ENCODE measurements at regions not wholly inside any gene's neighbourhood (a gene's known extent, or its start where the extent isn't known, plus 50 kb on each side); places are given as distances from the start of the nearest gene placed in this dataset.

DNA sequence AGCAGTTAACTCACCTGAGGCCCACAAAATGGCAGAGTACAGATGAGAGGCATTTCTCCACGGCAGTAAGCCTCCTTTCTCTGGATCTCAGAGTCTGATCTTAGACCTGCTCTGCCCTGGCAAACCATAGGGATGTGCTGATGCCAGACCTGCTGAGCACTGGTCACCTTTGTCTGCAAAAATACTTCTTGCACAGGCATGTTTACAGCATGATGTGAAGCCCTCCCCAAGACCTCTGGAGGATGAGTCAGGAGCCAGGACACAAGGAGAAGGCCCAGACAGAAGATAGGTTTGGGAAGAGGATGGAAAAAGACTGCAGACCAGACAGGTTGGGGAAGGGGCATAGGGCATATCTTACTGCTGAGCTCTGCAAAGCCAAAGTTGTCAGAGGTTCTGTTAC is 426.6 kb downstream of the PMP22 start:
- H3K9me3 ChIP-seq (ENCODE audit: insufficient read depth, low read length) = no peaks in the 10 kb centered on the region
- H3K27me3 ChIP-seq (ENCODE audit: low read depth, low read length) = no peaks in the 10 kb centered on the region
- no peak overlapping the region for H3K9ac ChIP-seq (ENCODE audit: low read length)
- H3K4me2 ChIP-seq (ENCODE audit: low read length) = no peak overlapping the region
- H4K20me1 ChIP-seq (ENCODE audit: insufficient read depth, low read length) = no peaks in the 10 kb centered on the region
- H2AFZ ChIP-seq (ENCODE audit: low read depth, low read length) = no peak overlapping the region
- no peaks in the 10 kb centered on the region for H3K36me3 ChIP-seq (replicated peaks; ENCODE audit: low read depth, low read length)
- H3K27ac ChIP-seq (ENCODE audit: low read length) = no peak overlapping the region
- no peaks in the 10 kb centered on the region for H3K79me2 ChIP-seq (ENCODE audit: low read length)
- no peaks in the 10 kb centered on the region for H3K4me1 ChIP-seq (ENCODE audit: low read length)
- no peak overlapping the region for H3K4me3 ChIP-seq (ENCODE audit: low read length)
- no peak for TF ChIP-seq CTCF (IDR thresholded peaks at IDR 0.05; ENCODE audit: low read depth, low read length)
- TF ChIP-seq EZH2phosphoT487 (IDR thresholded peaks at IDR 0.05; ENCODE audit: low read depth) = no peak

GRCh38 chr17:14833201-14833785 is 431.8 kb downstream of the PMP22 start:
- Histone ChIP-seq H3K4me2 (ENCODE audit: low read length) (no peak overlapping the region), H2AFZ (ENCODE audit: low read depth, low read length) (no peak overlapping the region), H3K9me3 (ENCODE audit: insufficient read depth, low read length) (no peaks in the 10 kb centered on the region), H3K4me1 (ENCODE audit: low read length) (no peaks in the 10 kb centered on the region), H3K36me3 (replicated peaks; ENCODE audit: low read depth, low read length) (no peaks in the 10 kb centered on the region), H3K27ac (ENCODE audit: low read length) (no peak overlapping the region), H3K27me3 (ENCODE audit: low read depth, low read length) (no peaks in the 10 kb centered on the region), H4K20me1 (ENCODE audit: insufficient read depth, low read length) (no peaks in the 10 kb centered on the region), H3K9ac (ENCODE audit: low read length) (no peak overlapping the region), H3K4me3 (ENCODE audit: low read length) (no peak overlapping the region), H3K79me2 (ENCODE audit: low read length) (no peaks in the 10 kb centered on the region)
- TF ChIP-seq EZH2phosphoT487 (IDR thresholded peaks at IDR 0.05; ENCODE audit: low read depth) (no peak), CTCF (IDR thresholded peaks at IDR 0.05; ENCODE audit: low read depth, low read length) (no peak)

DNA sequence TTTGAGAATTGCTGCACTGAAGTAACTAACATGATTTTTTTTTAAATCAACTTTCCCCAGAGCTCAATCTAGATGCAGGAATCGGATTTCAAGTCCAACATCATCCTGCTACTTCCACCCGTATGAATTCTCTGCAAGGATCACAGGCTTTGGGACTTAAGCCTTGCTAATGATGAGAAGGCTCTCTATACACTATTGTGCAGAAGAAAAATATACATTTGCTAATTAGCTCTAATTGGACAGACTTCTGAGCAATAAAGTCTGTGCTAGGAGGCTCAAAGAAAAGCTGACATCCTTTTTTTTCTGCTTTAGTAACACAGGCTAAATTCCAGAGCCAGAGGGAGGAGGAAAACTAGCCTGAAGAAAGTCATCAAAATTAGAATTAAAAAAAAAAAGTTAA is 433.6 kb downstream of the PMP22 start:
- Histone ChIP-seq H3K4me1 (ENCODE audit: low read length) (no peaks in the 10 kb centered on the region), H4K20me1 (ENCODE audit: insufficient read depth, low read length) (no peaks in the 10 kb centered on the region), H3K4me2 (ENCODE audit: low read length) (no peak overlapping the region), H3K27ac (ENCODE audit: low read length) (no peak overlapping the region), H3K36me3 (replicated peaks; ENCODE audit: low read depth, low read length) (no peaks in the 10 kb centered on the region), H3K79me2 (ENCODE audit: low read length) (no peaks in the 10 kb centered on the region), H3K9me3 (ENCODE audit: insufficient read depth, low read length) (no peaks in the 10 kb centered on the region), H3K27me3 (ENCODE audit: low read depth, low read length) (no peaks in the 10 kb centered on the region), H2AFZ (ENCODE audit: low read depth, low read length) (no peak overlapping the region), H3K9ac (ENCODE audit: low read length) (no peak overlapping the region), H3K4me3 (ENCODE audit: low read length) (no peak overlapping the region)
- TF ChIP-seq EZH2phosphoT487 (IDR thresholded peaks at IDR 0.05; ENCODE audit: low read depth) (no peak), CTCF (IDR thresholded peaks at IDR 0.05; ENCODE audit: low read depth, low read length) (no peak)

DNA sequence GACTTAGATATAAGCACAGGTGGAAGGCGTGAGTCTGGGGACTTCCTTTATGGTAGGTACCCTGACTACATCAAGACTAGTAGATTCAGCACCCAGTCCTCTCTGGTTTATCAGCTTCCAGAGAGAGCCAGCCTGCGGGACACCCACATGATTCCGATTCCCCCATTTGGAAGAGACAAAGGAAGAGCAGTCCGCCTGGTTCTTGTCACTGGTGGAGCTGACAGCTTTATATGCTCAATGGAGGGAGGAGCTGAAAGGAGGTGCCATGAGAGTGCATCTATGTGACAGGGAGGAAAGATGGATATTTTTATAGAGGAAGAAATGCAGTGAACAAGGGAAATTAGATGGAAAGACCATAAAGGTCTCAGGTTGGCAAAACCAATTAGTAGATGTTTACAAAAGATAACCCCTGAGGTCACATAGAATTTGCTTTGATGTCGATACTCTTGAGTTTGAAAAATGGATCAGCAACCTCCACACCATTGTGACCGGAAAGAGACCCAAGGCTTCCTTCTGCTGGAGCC is 437.7 kb downstream of the PMP22 start:
- H3K4me1 ChIP-seq (ENCODE audit: low read length) = no peaks in the 10 kb centered on the region
- no peaks in the 10 kb centered on the region for H3K36me3 ChIP-seq (replicated peaks; ENCODE audit: low read depth, low read length)
- no peaks in the 10 kb centered on the region for H3K27me3 ChIP-seq (ENCODE audit: low read depth, low read length)
- no peak overlapping the region for H3K4me2 ChIP-seq (ENCODE audit: low read length)
- no peak overlapping the region for H2AFZ ChIP-seq (ENCODE audit: low read depth, low read length)
- H3K27ac ChIP-seq (ENCODE audit: low read length) = no peak overlapping the region
- H3K9ac ChIP-seq (ENCODE audit: low read length) = no peak overlapping the region
- H3K9me3 ChIP-seq (ENCODE audit: insufficient read depth, low read length) = no peaks in the 10 kb centered on the region
- no peaks in the 10 kb centered on the region for H3K79me2 ChIP-seq (ENCODE audit: low read length)
- no peaks in the 10 kb centered on the region for H4K20me1 ChIP-seq (ENCODE audit: insufficient read depth, low read length)
- TF ChIP-seq EZH2phosphoT487 (IDR thresholded peaks at IDR 0.05; ENCODE audit: low read depth) (no peak), CTCF (IDR thresholded peaks at IDR 0.05; ENCODE audit: low read depth, low read length) (no peak)
- no peak overlapping the region for H3K4me3 ChIP-seq (ENCODE audit: low read length)
